Type B pancreatic cell (in vitro differentiated cells): ENCODE measurements at regions not wholly inside any gene's neighbourhood (a gene's known extent, or its start where the extent isn't known, plus 50 kb on each side); places are given as distances from the start of the nearest gene placed in this dataset.
A peak's percentile ranks its signal among the peaks of the same experiment; 100 is the strongest.

ENCODE experiments used
- DNase-seq: peaks from one replicate; pipeline ENCODE4 v3.0.0; 2021; ENCODE audit warnings: mixed read lengths; ENCODE audit not compliant: unreplicated experiment; ENCODE audit errors: extremely low spot score
- H3K27ac Mint-ChIP-seq: 2 replicates; pipeline ENCODE4 v1.8.0; 2021; ENCODE audit warnings: mild to moderate bottlenecking, mixed read lengths
- H3K27me3 Mint-ChIP-seq: 2 replicates; pipeline ENCODE4 v1.8.0; 2021; ENCODE audit warnings: mixed read lengths
- H3K36me3 Mint-ChIP-seq: 2 replicates; pipeline ENCODE4 v1.8.0; 2021; ENCODE audit warnings: mixed read lengths
- H3K4me1 Mint-ChIP-seq: one replicate; pipeline ENCODE4 v1.8.0; 2021; ENCODE audit warnings: mixed read lengths; ENCODE audit not compliant: unreplicated experiment
- H3K4me3 Mint-ChIP-seq: 2 replicates; pipeline ENCODE4 v1.8.0; 2021; ENCODE audit warnings: mild to moderate bottlenecking, mixed read lengths
- H3K9me3 Mint-ChIP-seq: 2 replicates; pipeline ENCODE4 v1.8.0; 2021; ENCODE audit warnings: mixed read lengths
- TF ChIP-seq, protein P1 (sequence below): fragments of 200-600 bp; sonication (generic); conservative IDR thresholded peaks from 2 replicates; pipeline ENCODE4 v1.5.0; 2021; ENCODE audit warnings: antibody characterized with exemption, mild to moderate bottlenecking

DNA sequence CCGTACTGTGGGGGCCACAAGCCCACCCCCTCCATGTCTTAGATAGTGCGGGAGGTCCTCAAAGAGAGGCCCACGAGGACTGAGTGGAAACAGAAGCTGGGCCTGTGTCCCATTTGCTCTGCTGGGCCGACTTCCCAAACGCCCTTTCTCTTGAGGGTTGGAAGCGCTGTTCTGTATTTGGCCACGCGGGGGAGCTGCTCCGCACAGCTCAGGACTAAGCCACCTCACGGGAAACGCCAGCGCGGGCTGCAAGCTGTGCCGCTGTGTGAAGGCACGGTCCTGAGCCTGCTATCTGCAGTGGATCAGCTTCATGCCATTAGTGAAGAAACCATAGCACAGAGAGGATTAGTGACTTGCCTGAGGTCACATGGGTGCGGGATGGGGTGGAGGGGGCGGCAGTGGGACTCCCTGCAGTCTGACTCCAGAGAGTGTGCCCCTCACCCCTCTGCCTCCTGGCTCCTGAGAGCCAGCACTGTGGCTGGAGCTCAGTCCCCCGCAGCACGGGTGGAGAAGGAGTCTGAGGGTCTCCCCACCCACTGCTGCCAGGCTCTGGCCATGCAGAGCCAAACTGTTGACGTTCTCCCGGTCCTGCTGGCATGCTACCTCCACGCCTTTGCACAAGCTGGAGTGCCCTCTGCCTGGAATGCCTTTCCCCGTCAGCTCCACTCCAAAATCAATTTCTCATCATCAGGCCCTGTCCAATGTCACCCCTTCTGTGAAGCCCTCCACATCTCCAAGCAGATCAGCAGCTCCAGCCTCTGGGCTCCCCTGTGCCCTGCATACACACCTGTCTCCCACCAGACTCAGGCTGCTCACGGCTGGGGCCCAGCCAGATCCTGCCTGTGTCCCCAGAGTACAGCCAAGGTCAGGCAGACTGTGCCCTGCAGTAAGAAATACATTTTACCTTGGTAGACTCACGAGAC lies 51.5 kb upstream of the LRRC32 start:
- H3K27me3 Mint-ChIP-seq = peaks cover 49% of the 10 kb centered on the region
- TF ChIP-seq, protein P1, sequence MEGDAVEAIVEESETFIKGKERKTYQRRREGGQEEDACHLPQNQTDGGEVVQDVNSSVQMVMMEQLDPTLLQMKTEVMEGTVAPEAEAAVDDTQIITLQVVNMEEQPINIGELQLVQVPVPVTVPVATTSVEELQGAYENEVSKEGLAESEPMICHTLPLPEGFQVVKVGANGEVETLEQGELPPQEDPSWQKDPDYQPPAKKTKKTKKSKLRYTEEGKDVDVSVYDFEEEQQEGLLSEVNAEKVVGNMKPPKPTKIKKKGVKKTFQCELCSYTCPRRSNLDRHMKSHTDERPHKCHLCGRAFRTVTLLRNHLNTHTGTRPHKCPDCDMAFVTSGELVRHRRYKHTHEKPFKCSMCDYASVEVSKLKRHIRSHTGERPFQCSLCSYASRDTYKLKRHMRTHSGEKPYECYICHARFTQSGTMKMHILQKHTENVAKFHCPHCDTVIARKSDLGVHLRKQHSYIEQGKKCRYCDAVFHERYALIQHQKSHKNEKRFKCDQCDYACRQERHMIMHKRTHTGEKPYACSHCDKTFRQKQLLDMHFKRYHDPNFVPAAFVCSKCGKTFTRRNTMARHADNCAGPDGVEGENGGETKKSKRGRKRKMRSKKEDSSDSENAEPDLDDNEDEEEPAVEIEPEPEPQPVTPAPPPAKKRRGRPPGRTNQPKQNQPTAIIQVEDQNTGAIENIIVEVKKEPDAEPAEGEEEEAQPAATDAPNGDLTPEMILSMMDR = peak; percentile 93
- no peaks in the 10 kb centered on the region for H3K9me3 Mint-ChIP-seq
- H3K4me1 Mint-ChIP-seq = peaks cover 4% of the 10 kb centered on the region
- DNase-seq = peak; percentile 87
- H3K4me3 Mint-ChIP-seq = peak overlapping the region; percentile 68
- H3K27ac Mint-ChIP-seq = peak overlapping the region; percentile 67
- H3K36me3 Mint-ChIP-seq = no peaks in the 10 kb centered on the region

- Mint-ChIP-seq H3K36me3 (no peaks in the 10 kb centered on the region), H3K4me1 (peaks cover 4% of the 10 kb centered on the region), H3K27ac (no peak overlapping the region), H3K4me3 (no peak overlapping the region), H3K9me3 (no peaks in the 10 kb centered on the region), H3K27me3 (peaks cover 55% of the 10 kb centered on the region)
- no peak for DNase-seq
- TF ChIP-seq, protein P1 = no peak
Observed at GRCh38 chr11:76723142-76723541, 52.6 kb upstream of the LRRC32 start.

- no peak overlapping the region for H3K27ac Mint-ChIP-seq
- DNase-seq = no peak
- no peaks in the 10 kb centered on the region for H3K9me3 Mint-ChIP-seq
- H3K4me1 Mint-ChIP-seq = peaks cover 4% of the 10 kb centered on the region
- TF ChIP-seq, protein P1 = no peak
- H3K4me3 Mint-ChIP-seq = no peak overlapping the region
- no peaks in the 10 kb centered on the region for H3K36me3 Mint-ChIP-seq
- peaks cover 55% of the 10 kb centered on the region for H3K27me3 Mint-ChIP-seq
Observed at GRCh38 chr11:76723548-76723947, 53.0 kb upstream of the LRRC32 start.

DNA sequence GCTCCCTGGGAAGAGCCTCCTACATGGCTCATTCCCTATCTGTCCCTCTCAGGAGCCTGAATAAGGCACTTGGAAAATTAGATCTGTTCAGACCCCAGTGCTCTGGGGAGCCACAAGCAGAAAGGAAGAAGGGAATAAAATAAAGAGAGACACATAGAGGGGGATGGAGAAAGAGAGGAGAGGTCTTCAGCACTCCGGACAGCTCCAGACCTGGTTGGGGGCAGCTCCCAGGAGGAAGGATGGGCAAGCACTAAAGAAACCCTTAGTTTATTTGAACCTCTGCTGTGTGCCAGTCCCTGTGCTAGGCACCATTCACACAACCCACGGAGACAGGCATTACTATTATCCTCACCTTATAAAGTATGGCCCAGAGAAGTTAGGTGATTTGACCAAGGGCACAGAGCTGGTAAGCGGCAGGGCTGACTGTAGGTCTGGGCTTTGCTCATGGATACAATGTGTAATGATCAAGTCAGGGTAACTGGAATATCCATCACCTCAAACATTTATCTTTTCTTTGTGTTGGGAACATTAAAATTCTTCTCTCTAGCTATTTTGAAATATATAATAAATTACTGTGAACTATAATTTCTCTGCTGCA lies 53.7 kb upstream of the LRRC32 start:
- Mint-ChIP-seq H3K36me3 (no peaks in the 10 kb centered on the region), H3K4me3 (no peak overlapping the region), H3K27me3 (peaks cover 59% of the 10 kb centered on the region), H3K27ac (no peak overlapping the region), H3K4me1 (peaks cover 4% of the 10 kb centered on the region), H3K9me3 (no peaks in the 10 kb centered on the region)
- DNase-seq = no peak
- TF ChIP-seq, protein P1 = no peak

DNA sequence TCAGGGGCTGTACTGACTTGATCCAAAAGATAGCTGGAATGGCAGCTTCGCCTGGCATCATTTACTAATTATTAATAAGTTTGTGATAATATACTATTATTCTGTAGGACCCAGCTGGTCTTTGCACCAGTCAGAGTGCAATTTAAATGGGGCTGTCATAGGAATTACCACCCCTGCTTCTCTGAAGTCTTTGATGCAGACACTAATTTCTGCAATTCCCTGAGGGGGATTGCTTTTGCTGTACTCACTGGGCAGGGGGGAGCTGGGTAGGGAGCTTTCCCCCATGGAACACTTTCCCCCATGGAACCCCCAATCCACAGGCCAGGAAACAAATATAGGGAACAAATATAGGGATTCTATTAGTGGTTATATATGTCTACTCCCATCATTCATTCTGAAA lies 54.9 kb upstream of the TSKU start:
- H3K36me3 Mint-ChIP-seq = no peaks in the 10 kb centered on the region
- H3K4me3 Mint-ChIP-seq = no peak overlapping the region
- no peak for DNase-seq
- no peaks in the 10 kb centered on the region for H3K4me1 Mint-ChIP-seq
- peaks cover 62% of the 10 kb centered on the region for H3K27me3 Mint-ChIP-seq
- no peak overlapping the region for H3K27ac Mint-ChIP-seq
- no peaks in the 10 kb centered on the region for H3K9me3 Mint-ChIP-seq
- TF ChIP-seq, protein P1 = no peak
